HG02981 (cell line): ENCODE measurements at regions not wholly inside any gene's neighbourhood (a gene's known extent, or its start where the extent isn't known, plus 50 kb on each side); places are given as distances from the start of the nearest gene placed in this dataset.

Experiments used
- ATAC-seq: cut with Tn5 transposase; IDR thresholded peaks from one replicate; pipeline ENCODE4 v1.9.1; 2021; ENCODE audit warnings: mild to moderate bottlenecking, moderate library complexity; ENCODE audit not compliant: unreplicated experiment

DNA sequence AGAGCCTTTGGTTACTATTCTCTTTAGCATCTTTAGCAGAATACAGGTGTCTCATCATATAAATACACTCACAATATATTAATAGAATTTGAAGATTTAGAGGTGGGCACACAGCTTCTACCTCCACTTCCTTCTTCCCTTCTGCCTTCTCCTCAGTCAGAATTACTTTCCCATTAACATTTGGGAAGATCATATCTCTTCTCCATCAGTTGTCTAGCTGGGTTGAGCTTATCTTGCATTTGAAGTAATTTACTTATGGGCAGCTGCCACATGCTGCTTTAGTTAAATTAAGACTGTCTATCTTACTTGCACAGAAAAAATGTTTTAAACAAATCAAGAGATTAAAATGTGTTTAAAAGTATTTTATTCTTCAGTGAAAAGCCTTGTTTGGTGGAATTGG lies 110.1 kb upstream of the ASIC2 start:
- ATAC-seq: no peak

GRCh38 chr17:33404070-33404819 lies 111.2 kb upstream of the ASIC2 start:
- no peak for ATAC-seq

DNA sequence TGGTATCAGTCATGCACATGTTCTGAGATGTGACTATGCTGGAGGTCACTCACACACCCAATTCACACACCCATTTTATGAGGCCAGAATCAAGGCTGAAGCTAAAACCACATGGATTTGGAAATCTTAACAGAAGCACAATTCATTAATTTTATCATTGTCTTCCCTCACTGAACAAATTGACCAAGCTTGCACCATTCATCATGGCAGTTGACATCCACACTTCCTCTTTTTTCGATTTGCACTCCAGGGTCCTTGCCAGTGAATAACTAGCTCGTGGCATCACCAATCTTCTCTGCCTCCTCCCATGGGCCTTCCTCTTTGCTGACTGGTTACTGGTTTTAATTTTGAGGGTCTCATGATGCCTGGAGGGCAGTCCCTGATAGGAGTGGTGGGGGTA lies 123.0 kb upstream of the ASIC2 start:
- no peak for ATAC-seq

DNA sequence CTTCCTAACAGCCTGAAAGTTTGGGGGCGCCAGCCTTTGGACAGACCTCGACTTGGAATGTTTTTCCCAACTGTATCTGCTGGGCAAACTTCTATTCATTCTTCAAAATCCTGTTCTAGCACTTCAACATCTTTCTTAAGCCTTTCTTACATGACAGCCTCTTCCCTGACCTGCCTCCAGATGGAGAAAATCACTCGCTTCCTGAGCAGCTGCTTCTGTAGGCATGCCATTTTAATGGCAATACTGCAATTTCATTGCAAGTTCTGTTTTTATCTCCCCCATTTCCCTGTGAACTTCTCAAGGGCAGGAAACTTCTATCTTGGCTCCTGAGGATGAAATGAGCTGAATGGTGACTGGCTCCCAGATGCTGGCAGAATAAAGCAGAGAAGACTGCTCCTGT lies 128.8 kb upstream of the ASIC2 start:
- ATAC-seq: no peak

- no peak for ATAC-seq
These were observed 140.5 kb upstream of the ASIC2 start for GRCh38 chr17:33433581-33433980.

DNA sequence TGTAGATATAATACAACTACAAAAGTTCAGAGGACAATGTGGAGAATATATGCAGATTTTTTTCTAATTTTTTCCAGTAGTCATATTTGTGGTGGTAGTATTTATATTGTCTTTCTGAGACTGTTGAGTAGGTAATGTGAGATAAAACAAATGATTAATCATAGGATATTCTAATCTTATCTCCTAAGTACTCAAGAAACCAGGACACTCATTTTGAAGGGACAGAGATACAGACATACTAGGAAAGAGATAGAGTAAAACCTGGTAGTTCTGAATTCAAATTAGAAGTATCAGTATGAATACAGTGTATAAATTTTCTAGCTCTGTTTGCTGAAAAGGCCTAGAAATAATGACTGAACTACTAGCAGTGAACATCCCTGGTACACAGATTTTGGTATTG lies 141.7 kb upstream of the ASIC2 start:
- ATAC-seq: no peak

DNA sequence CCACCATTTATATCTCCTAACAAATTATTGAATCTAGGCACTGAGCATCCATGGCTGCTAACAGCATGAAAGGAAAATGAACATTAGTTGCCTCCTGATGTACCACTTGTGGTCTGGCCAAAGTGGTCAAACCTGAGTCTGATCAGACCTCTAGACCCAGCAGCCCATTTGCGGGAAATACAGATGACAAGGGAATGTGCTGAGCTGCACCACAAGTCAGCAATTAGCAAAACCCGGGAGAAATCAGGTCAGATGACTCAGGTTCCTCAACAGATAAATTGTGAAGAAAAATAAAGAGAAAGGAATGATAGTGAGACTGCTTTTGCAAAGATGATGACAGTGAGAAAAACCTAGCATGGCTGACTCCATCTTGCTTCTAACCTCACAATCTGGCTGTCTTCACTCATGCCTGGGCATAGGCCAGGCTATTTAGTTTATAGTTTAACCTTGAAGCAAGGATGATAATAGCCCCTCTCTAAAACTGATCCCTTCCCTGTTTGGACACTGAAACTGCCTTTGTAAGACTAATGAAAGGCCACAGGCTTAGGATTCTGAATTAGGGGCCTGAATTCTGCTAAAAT lies 142.7 kb upstream of the ASIC2 start:
- no peak for ATAC-seq

DNA sequence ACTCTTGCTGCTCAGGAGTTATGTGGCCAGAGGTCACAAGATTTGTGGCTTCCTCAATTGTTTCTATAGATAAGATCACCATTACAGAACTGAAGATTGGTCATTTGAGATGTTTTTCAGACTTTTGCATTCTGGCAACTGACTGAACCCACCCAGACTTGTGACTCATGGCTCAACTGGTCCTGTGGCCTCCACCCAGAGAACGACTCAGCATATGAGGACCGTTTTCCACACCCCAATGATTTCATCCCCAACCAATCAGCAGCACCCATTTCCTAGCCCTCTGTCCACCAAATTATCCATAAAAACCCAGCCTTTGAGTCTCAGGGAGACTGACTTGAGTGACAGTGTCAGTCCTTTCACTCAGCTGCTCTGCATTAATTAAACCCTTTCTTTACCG lies 143.2 kb upstream of the ASIC2 start:
- no peak for ATAC-seq

DNA sequence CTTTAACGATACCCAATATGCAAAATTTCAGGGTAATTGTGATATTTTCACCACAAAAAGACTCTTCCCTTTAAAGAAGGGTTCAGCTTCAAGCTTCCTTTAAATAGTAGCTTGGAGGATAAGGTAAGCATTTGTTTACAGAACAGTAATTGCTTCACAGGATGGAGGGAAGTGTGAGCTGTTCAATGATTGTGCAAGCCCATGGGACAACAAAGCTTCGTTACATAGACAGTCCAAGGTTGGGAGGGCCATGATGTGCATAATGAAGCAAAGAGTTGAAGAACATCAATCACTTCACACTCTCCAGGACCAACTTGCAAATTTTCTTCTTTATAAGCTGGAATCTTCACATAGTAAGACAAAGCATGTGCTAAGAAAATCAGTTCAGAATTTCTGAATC lies 145.0 kb upstream of the ASIC2 start:
- no peak for ATAC-seq

DNA sequence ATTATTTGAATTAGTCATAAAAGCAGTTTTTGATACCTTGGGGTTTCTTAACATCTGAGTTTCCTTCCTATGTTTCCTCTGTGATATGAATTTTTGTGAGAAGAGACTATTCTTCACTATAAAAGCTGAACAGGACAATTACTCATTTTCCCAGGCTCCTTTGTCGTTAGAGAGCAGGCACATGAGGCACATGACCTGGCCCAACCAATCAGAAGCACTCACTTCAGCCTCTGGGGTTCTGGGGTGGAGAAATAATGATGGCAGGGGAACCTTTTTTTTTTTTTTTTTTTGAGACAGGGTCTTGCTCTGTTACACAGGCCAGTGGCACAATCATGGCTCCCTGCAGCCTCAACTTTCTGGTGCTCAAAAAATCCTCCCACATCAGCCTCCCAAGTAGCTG lies 145.5 kb upstream of the ASIC2 start:
- ATAC-seq: no peak

- ATAC-seq: no peak
These were observed 149.2 kb upstream of the ASIC2 start for GRCh38 chr17:33442320-33442719.

DNA sequence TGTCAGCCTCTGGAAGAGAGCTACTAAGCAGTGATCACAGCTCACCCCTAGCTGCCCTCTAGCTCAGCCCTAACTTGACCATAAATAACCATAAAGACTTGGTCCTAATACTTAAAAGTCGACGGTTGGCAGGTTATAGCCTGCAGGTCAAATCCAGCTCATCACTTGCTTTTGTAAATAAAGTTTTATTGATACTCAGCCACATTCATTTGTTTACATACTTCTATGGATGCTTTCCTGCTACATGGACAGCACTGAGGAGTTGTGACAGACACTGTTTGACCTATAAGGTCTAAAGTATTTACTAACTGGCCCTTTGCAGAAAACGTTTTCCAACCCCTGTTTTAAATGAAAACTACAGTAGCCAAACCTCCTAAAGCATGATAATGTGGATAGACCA lies 151.6 kb upstream of the ASIC2 start:
- ATAC-seq: no peak

DNA sequence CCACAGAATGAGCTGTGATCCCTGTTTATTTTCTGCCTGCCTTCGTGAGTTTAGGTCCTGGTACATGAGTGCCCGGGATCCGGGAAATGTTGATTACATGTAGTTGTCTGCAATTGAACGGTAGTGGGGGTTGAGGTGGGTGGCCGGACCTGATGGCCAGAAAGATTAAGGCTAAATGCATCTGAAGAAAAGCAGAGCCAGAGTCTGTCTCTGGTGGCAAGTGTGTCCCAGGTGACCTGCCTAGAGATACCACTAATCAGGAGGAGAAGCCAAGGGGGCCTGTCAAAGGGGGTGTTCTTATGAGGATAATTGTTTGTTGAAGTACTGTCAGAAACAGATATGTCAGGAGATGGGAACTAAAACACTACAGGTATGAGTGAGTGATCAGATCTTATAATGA lies 154.0 kb upstream of the ASIC2 start:
- no peak for ATAC-seq

GRCh38 chr17:33451221-33451620 lies 158.1 kb upstream of the ASIC2 start:
- ATAC-seq: no peak

DNA sequence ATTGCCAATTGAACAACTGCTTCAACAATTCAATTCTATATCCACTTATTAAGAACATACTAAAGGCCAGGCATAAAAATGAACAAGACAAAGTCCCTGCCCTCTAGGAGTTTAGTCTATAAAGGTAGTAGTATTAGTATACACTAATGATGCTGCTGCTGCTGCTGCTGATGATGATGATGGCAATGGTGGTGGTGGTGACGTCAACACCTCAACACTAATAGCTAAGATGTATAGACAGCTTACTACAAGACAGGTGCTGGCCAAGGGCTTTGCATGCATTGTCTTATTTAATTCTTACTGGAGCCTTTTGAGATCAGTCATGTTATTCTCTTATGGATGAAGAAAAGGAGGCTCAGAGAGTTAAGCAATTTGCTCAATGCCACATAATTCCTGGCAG lies 164.4 kb upstream of the ASIC2 start:
- no peak for ATAC-seq

DNA sequence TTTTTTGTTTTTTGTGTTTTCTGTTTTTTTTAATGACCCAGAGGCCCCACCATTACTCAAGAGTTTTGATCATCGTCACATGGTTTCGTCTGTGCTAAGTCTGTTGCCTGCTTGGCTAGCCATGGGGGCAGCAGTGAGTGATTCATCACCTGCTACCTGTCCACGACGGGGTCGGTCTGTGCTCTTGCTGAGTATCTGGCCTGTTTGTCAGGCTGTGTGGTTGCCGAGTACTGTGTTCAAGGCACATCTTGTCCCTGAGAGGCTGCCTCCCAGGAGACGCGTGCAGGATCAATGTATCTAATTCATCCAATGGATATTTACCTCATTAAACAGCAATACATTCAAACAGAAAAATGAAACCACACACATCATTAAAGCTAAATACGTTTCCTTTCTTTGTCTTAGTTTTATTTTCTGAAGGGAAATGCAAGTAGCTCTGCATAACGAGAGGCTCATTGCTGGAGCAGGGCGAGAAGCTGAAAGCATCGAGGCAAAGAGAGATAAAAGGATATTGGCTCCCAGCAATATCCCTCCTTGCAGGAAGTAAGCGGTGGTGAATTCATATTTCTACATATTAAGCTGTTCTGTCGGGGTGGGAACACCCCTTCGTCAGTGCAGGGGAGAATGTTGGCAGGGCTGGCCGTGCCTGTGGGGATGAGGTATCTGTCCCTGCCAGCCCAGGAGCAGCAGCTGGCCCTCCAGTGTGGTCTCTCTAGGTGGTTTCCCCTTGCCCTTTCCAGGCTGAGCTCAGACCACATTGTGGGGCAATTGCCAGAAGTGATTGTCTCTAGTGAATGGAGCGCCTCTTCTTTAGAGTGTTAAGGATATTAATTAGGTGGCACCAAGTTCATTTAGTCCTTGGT lies 166.2 kb upstream of the ASIC2 start:
- ATAC-seq: no peak

GRCh38 chr17:33460781-33461450 lies 167.8 kb upstream of the ASIC2 start:
- no peak for ATAC-seq

DNA sequence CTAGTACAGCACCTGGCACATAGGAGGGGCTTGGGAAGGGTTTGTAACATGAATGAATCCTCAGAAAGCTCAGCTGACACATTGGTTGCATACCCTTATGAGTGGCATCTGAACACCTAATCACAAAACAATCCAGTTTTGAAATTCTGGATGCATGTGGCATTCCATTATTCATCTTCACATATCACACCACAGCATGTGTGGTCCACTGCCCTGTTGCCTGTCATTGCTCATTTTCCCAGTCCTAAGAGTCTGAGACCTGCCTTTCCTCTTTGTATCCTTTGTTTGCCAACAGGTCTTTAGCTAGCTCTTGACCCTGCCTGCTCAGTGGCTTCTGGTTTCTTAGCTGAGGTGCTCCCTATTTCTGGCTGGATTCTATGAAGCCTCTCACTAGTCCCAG lies 170.8 kb upstream of the ASIC2 start:
- ATAC-seq: no peak

DNA sequence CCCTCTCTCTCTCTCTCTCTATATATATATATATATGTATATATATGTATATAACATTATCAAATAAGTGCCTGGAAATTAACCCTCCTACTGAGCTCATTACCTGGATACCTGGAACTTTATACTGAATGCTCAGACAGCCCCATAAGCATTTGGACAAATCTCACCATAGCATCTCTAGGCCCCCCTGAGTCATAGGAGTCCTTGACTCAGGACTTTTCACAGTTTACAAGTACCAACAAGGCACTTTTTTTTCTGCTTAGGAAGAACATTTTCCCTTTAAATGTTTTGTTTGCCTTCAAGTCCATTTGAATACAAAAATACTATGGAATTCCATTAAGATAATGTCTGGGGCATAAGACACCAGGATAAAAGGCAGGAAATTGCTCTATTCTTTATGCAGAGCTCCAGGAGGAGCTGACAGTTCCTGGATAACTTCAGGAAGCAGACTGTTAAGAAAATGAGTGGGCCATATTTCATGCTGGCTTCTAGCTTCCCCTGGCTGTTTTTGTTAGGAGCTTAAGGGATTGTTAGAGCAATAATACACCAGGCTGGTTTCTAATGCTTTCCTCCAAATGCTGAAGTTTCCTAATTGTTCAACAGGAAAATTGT lies 171.7 kb upstream of the ASIC2 start:
- no peak for ATAC-seq

- ATAC-seq: no peak
These were observed 176.3 kb upstream of the ASIC2 start for GRCh38 chr17:33469421-33469820.

DNA sequence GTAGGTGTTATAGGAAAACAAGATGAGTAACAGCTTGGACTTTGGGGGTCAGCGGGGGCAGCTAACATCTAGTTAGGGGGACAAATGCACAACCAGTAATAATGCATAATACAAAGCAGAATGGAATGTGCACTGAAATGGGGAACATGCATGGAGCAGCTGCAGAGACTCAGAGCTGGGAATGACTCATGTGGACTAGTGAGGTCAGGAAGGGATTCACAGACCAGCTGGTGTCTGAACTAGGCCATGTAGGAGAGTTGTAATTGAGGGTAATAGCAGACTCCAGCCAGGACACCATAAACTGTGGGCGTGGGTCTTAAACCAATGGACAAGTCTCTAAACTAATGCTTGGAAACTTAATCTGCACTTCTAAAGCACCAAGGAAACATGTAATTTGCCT lies 176.8 kb upstream of the ASIC2 start:
- no peak for ATAC-seq
